GM12878 (cell line): ENCODE measurements at regions not wholly inside any gene's neighbourhood (a gene's known extent, or its start where the extent isn't known, plus 50 kb on each side); places are given as distances from the start of the nearest gene placed in this dataset.

Experiments
- ATAC-seq: fragments of 200-7000 bp; cut with Tn5 transposase; 3 replicates; pipeline ENCODE4 v1.9.1; 2020; ENCODE audit warnings: mild to moderate bottlenecking, moderate library complexity
- BruUV-seq: library from RNA; stranded (reverse); fragments of 400-500 nt; replicated peaks from 2 replicates; lab custom pipeline; 2021; lab: Mats Ljungman, UMichigan
- CTCF ChIA-PET: fragments of 300-600 bp; sonication (Branson Sonifier 250); formaldehyde crosslinking; extraction: SDS; loops from one replicate; lab custom pipeline; 2021; ENCODE audit warnings: inconsistent platforms; lab: Yijun Ruan, JAX
- POLR2A ChIA-PET: fragments of 350-600 bp; formaldehyde crosslinking; extraction: SDS; loops from one replicate; lab custom pipeline; 2021; ENCODE audit warnings: inconsistent platforms; lab: Charles Lee
- RAD21 ChIA-PET: fragments of 300-600 bp; sonication (Branson Sonifier 250); formaldehyde crosslinking; loops from one replicate; lab custom pipeline; 2023; ENCODE audit warnings: antibody characterized with exemption; ENCODE audit not compliant: unreplicated experiment; lab: Charles Lee
- SMC1A ChIA-PET: fragments of 300-600 bp; sonication (Branson Sonifier 250); formaldehyde crosslinking; loops from one replicate; lab custom pipeline; 2023; ENCODE audit not compliant: unreplicated experiment, uncharacterized antibody; lab: Charles Lee
- DNase-seq: peaks from one replicate; pipeline ENCODE4 v3.0.0-alpha.2; 2011; ENCODE audit warnings: low read depth, low spot score
- FAIRE-seq: peaks from 3 replicates; lab custom pipeline; 2011; peaks lifted over from hg19 to GRCh38; lab: Jason Lieb, UNC
- H2AFZ ChIP-seq: 2 replicates; pipeline ENCODE4 v1.6.0; 2011; ENCODE audit warnings: low read depth, low read length, control low read depth; ENCODE audit not compliant: control insufficient read depth
- H3K27ac ChIP-seq: 2 replicates; pipeline ENCODE4 v1.5.1; 2011; ENCODE audit warnings: control low read depth; ENCODE audit not compliant: control insufficient read depth, insufficient read depth
- H3K27me3 ChIP-seq, 2 experiments: replicated peaks in 1 of 2; 2 replicates each; pipeline versions ENCODE4 v1.6.0 to v1.6.1; 2011; ENCODE audit warnings: low read length in 1 of 2; ENCODE audit not compliant: control insufficient read depth in 2 of 2, insufficient read depth in 2 of 2
- H3K36me3 ChIP-seq, 2 experiments: 2 replicates each; pipeline ENCODE4 v1.5.1; 2011; ENCODE audit warnings: low read length in 1 of 2; ENCODE audit not compliant: control insufficient read depth in 2 of 2, insufficient read depth in 2 of 2
- H3K4me1 ChIP-seq: 2 replicates; pipeline ENCODE4 v1.6.1; 2011; ENCODE audit warnings: mild to moderate bottlenecking, low read length, moderate library complexity, mixed read lengths; ENCODE audit not compliant: control insufficient read depth, insufficient read depth
- H3K4me2 ChIP-seq: 2 replicates; pipeline ENCODE4 v1.6.0; 2011; ENCODE audit warnings: control low read depth; ENCODE audit not compliant: control insufficient read depth, insufficient read depth
- H3K4me3 ChIP-seq: fragments of 200-600 bp; sonication (generic); 2 replicates; pipeline ENCODE4 v1.5.1; 2016
- H3K79me2 ChIP-seq: 2 replicates; pipeline ENCODE4 v1.6.0; 2011; ENCODE audit warnings: low read length; ENCODE audit not compliant: control insufficient read depth, insufficient read depth
- H3K9ac ChIP-seq: 2 replicates; pipeline ENCODE4 v1.8.0; 2011; ENCODE audit warnings: low read length, control low read depth, mixed read lengths; ENCODE audit not compliant: control insufficient read depth, insufficient read depth
- H3K9me3 ChIP-seq: replicated peaks from 3 replicates; pipeline ENCODE4 v1.5.1; 2011; ENCODE audit warnings: mild to moderate bottlenecking, low read length; ENCODE audit not compliant: control insufficient read depth, insufficient read depth
- H4K20me1 ChIP-seq: 2 replicates; pipeline ENCODE4 v1.6.0; 2011; ENCODE audit not compliant: control insufficient read depth, insufficient read depth
- E2F4 ChIP-seq: IDR thresholded peaks from 2 replicates; pipeline ENCODE4 v1.6.1; 2012; ENCODE audit warnings: low read depth, low read length, improper control_type of control experiment
- EP300 ChIP-seq, 2 experiments: fragments of 150-350 bp in 1 of 2; IDR thresholded peaks; 2 replicates each; pipeline ENCODE4 v1.6.1; 2011 to 2012; ENCODE audit warnings: low read depth in 2 of 2, low read length in 2 of 2, borderline replicate concordance in 1 of 2, improper control_type of control experiment in 1 of 2, inconsistent platforms in 1 of 2; ENCODE audit not compliant: control insufficient read depth in 1 of 2
- FOXK2 ChIP-seq: fragments of 450-650 bp; IDR thresholded peaks from 2 replicates; pipeline ENCODE4 v1.6.1; 2017; ENCODE audit warnings: mild to moderate bottlenecking, moderate library complexity
- HDGF ChIP-seq: fragments of 450-650 bp; IDR thresholded peaks from 2 replicates; pipeline ENCODE4 v1.6.1; 2016; ENCODE audit warnings: antibody characterized with exemption
- KLF5 ChIP-seq: fragments of 450-650 bp; IDR thresholded peaks from 2 replicates; pipeline ENCODE4 v1.6.1; 2014; ENCODE audit warnings: mild to moderate bottlenecking; ENCODE audit not compliant: partially characterized antibody
- LARP7 ChIP-seq: fragments of 450-650 bp; IDR thresholded peaks from 2 replicates; pipeline ENCODE4 v1.6.1; 2017; ENCODE audit warnings: mild to moderate bottlenecking
- MYB ChIP-seq: fragments of 150-350 bp; IDR thresholded peaks from 2 replicates; pipeline ENCODE4 v1.6.1; 2014; ENCODE audit warnings: mild to moderate bottlenecking, low read depth, low read length, borderline replicate concordance
- MYC ChIP-seq: IDR thresholded peaks from 2 replicates; pipeline ENCODE4 v1.6.1; 2011; ENCODE audit warnings: mild to moderate bottlenecking, low read length, moderate library complexity, inconsistent platforms; ENCODE audit not compliant: insufficient read depth, insufficient replicate concordance, insufficient read length, severe bottlenecking
- NFYB ChIP-seq: IDR thresholded peaks from 2 replicates; pipeline ENCODE4 v1.6.1; 2011; ENCODE audit warnings: low read depth, mild to moderate bottlenecking, low read length, improper control_type of control experiment, moderate library complexity; ENCODE audit not compliant: insufficient read depth
- SIN3A ChIP-seq: IDR thresholded peaks from 2 replicates; pipeline ENCODE4 v1.6.1; 2012; ENCODE audit warnings: low read depth, low read length, improper control_type of control experiment
- SPI1 ChIP-seq: IDR thresholded peaks from 2 replicates; pipeline ENCODE4 v1.6.1; 2011; ENCODE audit warnings: low read depth, mild to moderate bottlenecking, low read length, moderate library complexity, borderline replicate concordance; ENCODE audit not compliant: insufficient read depth
- TARDBP ChIP-seq: IDR thresholded peaks from 2 replicates; pipeline ENCODE4 v1.6.1; 2016; ENCODE audit warnings: borderline replicate concordance
- TCF7 ChIP-seq: IDR thresholded peaks from 2 replicates; pipeline ENCODE4 v1.6.1; 2014; ENCODE audit warnings: antibody characterized with exemption, borderline replicate concordance
- YY1 ChIP-seq: IDR thresholded peaks from 2 replicates; pipeline ENCODE4 v1.6.1; 2011; ENCODE audit warnings: low read depth, mild to moderate bottlenecking, low read length
- ZNF622 ChIP-seq: fragments of 450-650 bp; IDR thresholded peaks from 2 replicates; pipeline ENCODE4 v1.6.1; 2017; ENCODE audit warnings: mild to moderate bottlenecking, inconsistent platforms
- WGBS: methylation state at CpG from one replicate; pipeline ENCODE4 v1.1.6; 2016; ENCODE audit warnings: low lambda C conversion rate; ENCODE audit not compliant: insufficient replicate concordance, insufficient coverage; ENCODE audit errors: missing lambda C conversion rate; 5-methylcytosine and 5-hydroxymethylcytosine counted together
- in situ Hi-C: fragments of 300-500 bp; cut with MboI; formaldehyde crosslinking; loops from 9 replicates; pipeline ENCODE4 v1.14.3; 2018; ENCODE audit warnings: mixed read lengths
- intact Hi-C: fragments of 100-400 bp; cut with micrococcal nuclease; formaldehyde crosslinking; loops from one replicate; pipeline ENCODE4 v1.14.2; 2022; ENCODE audit not compliant: unreplicated experiment
- TF ChIP-seq, protein P1 (sequence below): IDR thresholded peaks from 2 replicates; pipeline ENCODE4 v1.6.1; 2011; ENCODE audit warnings: borderline replicate concordance, low read depth, mild to moderate bottlenecking, moderate library complexity, mixed read lengths, low read length; ENCODE audit not compliant: insufficient read depth; ENCODE audit errors: extremely low read length
- TF ChIP-seq, protein P2 (sequence below): fragments of 450-650 bp; IDR thresholded peaks from 2 replicates; pipeline ENCODE4 v1.6.1; 2016; ENCODE audit warnings: mild to moderate bottlenecking

GRCh38 chr11:42890773-42891172 is 421.0 kb upstream of the API5 start:
- WGBS: 0% methylated on average over 2 of the region's 2 CpGs
- Histone ChIP-seq H3K9ac (no peak overlapping the region), H2AFZ (no peak overlapping the region), H3K79me2 (no peaks in the 10 kb centered on the region), H3K36me3 (no peaks in the 10 kb centered on the region), H3K4me3 (no peak overlapping the region), H3K27me3 (no peaks in the 10 kb centered on the region), H3K27ac (no peak overlapping the region), H3K9me3 (no peaks in the 10 kb centered on the region; the same call in 2 of the 3 replicates), H3K4me2 (no peak overlapping the region), H4K20me1 (no peaks in the 10 kb centered on the region), H3K4me1 (no peaks in the 10 kb centered on the region)
- ATAC-seq: no peak
- BruUV-seq: no TSS peak
- TF ChIP-seq, protein P1, sequence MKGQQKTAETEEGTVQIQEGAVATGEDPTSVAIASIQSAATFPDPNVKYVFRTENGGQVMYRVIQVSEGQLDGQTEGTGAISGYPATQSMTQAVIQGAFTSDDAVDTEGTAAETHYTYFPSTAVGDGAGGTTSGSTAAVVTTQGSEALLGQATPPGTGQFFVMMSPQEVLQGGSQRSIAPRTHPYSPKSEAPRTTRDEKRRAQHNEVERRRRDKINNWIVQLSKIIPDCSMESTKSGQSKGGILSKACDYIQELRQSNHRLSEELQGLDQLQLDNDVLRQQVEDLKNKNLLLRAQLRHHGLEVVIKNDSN: no peak
- TF ChIP-seq MYB (no peak), KLF5 (no peak), HDGF (no peak), YY1 (no peak), TARDBP (no peak), NFYB (no peak), SIN3A (no peak), MYC (no peak), LARP7 (no peak), TCF7 (no peak), ZNF622 (no peak), FOXK2 (no peak), E2F4 (no peak), SPI1 (no peak), EP300 (IDR thresholded peaks at IDR 0.05; ENCODE audit: borderline replicate concordance in 1 of 2, control insufficient read depth in 1 of 2, low read depth in 2 of 2, low read length in 2 of 2) (no peak)
- TF ChIP-seq, protein P2, sequence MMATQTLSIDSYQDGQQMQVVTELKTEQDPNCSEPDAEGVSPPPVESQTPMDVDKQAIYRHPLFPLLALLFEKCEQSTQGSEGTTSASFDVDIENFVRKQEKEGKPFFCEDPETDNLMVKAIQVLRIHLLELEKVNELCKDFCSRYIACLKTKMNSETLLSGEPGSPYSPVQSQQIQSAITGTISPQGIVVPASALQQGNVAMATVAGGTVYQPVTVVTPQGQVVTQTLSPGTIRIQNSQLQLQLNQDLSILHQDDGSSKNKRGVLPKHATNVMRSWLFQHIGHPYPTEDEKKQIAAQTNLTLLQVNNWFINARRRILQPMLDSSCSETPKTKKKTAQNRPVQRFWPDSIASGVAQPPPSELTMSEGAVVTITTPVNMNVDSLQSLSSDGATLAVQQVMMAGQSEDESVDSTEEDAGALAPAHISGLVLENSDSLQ: no peak
- intact Hi-C loops: no loop called here
- POLR2A ChIA-PET: no interaction called here
- no peak for FAIRE-seq
- RAD21 ChIA-PET: no interaction called here
- SMC1A ChIA-PET: interaction anchor here (0.9 kb wide), 1 partner anchor 66 kb away, joined by 3 read pairs; no protein-coding TSS in a partner anchor
- CTCF ChIA-PET: interaction anchor here (1.2 to 1.6 kb wide), 2 partner anchors 9 to 20 kb away, joined by 3 read pairs; no protein-coding TSS in a partner anchor
- DNase-seq: no peak
- in situ Hi-C loops: no loop called here
